PC-3 (cell line): ENCODE measurements at regions not wholly inside any gene's neighbourhood (a gene's known extent, or its start where the extent isn't known, plus 50 kb on each side); places are given as distances from the start of the nearest gene placed in this dataset.
"Not testable (repeated sequence)": the region's sequence is repeated elsewhere in the genome, so short reads cannot be mapped to it uniquely, and the experiment has no call there.

ENCODE experiments used
- ATAC-seq: fragments of 200-7000 bp; cut with Tn5 transposase; 2 replicates; pipeline ENCODE4 v1.9.1; 2020; ENCODE audit warnings: mild to moderate bottlenecking, moderate library complexity
- BruUV-seq: library from RNA; stranded (reverse); fragments of 400-500 nt; replicated peaks from 2 replicates; lab custom pipeline; 2021; lab: Mats Ljungman, UMichigan
- CTCF ChIA-PET: fragments of 300-600 bp; sonication (Branson Sonifier 250); formaldehyde crosslinking; loops from one replicate; lab custom pipeline; 2022; ENCODE audit warnings: antibody characterized with exemption; lab: Charles Lee
- POLR2A ChIA-PET: fragments of 300-600 bp; sonication (Branson Sonifier 250); formaldehyde crosslinking; loops from one replicate; lab custom pipeline; 2022; ENCODE audit warnings: antibody characterized with exemption; ENCODE audit not compliant: unreplicated experiment; lab: Charles Lee
- DNase-seq: peaks from one replicate; pipeline ENCODE4 v3.0.0-alpha.2; 2015
- H2AFZ ChIP-seq: fragments of 300-600 bp; sonication (generic); 2 replicates; pipeline ENCODE4 v1.6.0; 2016; ENCODE audit warnings: antibody characterized with exemption, low read length
- H3F3A ChIP-seq: fragments of 300-600 bp; sonication (generic); one replicate; pipeline ENCODE4 v1.6.0; 2017; ENCODE audit warnings: antibody characterized with exemption, low read length, control low read depth, mild to moderate bottlenecking; ENCODE audit not compliant: unreplicated experiment
- H3K27ac ChIP-seq: fragments of 300-600 bp; sonication (generic); 2 replicates; pipeline ENCODE4 v1.5.1; 2016; ENCODE audit warnings: mild to moderate bottlenecking, low read length
- H3K27me3 ChIP-seq: fragments of 300-600 bp; sonication (generic); 2 replicates; pipeline ENCODE4 v1.6.1; 2016; ENCODE audit warnings: low read length, mixed read lengths
- H3K36me3 ChIP-seq: fragments of 300-600 bp; sonication (generic); 2 replicates; pipeline ENCODE4 v1.6.1; 2016; ENCODE audit warnings: low read depth, mixed run types, low read length, mixed read lengths
- H3K4me1 ChIP-seq: fragments of 300-600 bp; sonication (generic); 2 replicates; pipeline ENCODE4 v1.5.1; 2016; ENCODE audit warnings: low read length; ENCODE audit not compliant: insufficient read depth
- H3K4me2 ChIP-seq: fragments of 300-600 bp; sonication (generic); 2 replicates; pipeline ENCODE4 v1.6.0; 2016; ENCODE audit warnings: low read length
- H3K4me3 ChIP-seq: fragments of 300-600 bp; sonication (generic); 2 replicates; pipeline ENCODE4 v1.5.1; 2016; ENCODE audit warnings: mild to moderate bottlenecking, low read length, mixed read lengths
- H3K79me2 ChIP-seq: fragments of 300-600 bp; sonication (generic); 2 replicates; pipeline ENCODE4 v1.6.1; 2017; ENCODE audit warnings: low read length, mixed read lengths
- H3K9ac ChIP-seq: fragments of 300-600 bp; sonication (generic); 2 replicates; pipeline ENCODE4 v1.6.0; 2016; ENCODE audit warnings: mild to moderate bottlenecking, low read length
- H3K9me2 ChIP-seq: fragments of 300-600 bp; sonication (generic); replicated peaks from 2 replicates; pipeline ENCODE4 v1.6.1; 2016; ENCODE audit warnings: mixed run types, low read length, mixed read lengths
- H3K9me3 ChIP-seq: fragments of 300-600 bp; sonication (generic); 2 replicates; pipeline ENCODE4 v1.6.1; 2016; ENCODE audit warnings: low read length, mixed read lengths
- H4K20me1 ChIP-seq: fragments of 300-600 bp; sonication (generic); 2 replicates; pipeline ENCODE4 v1.6.1; 2016; ENCODE audit warnings: low read length, mixed read lengths
- CTCF ChIP-seq: fragments of 300-600 bp; sonication (generic); conservative IDR thresholded peaks from 2 replicates; pipeline ENCODE4 v1.5.1; 2017; ENCODE audit warnings: antibody characterized with exemption, low read depth, mild to moderate bottlenecking, low read length
- EZH2 ChIP-seq: fragments of 300-600 bp; sonication (generic); IDR thresholded peaks from one replicate; pipeline ENCODE4 v1.6.1; 2017; ENCODE audit warnings: antibody characterized with exemption, mild to moderate bottlenecking, low read length; ENCODE audit not compliant: unreplicated experiment
- EZH2phosphoT487 ChIP-seq: fragments of 300-600 bp; sonication (generic); IDR thresholded peaks from 2 replicates; pipeline ENCODE4 v1.6.1; 2018; ENCODE audit warnings: mild to moderate bottlenecking, antibody characterized with exemption, low read length, borderline replicate concordance
- intact Hi-C: fragments of 100-400 bp; cut with micrococcal nuclease; formaldehyde crosslinking; loops from 2 replicates; pipeline ENCODE4 v1.9.0; 2023

DNA sequence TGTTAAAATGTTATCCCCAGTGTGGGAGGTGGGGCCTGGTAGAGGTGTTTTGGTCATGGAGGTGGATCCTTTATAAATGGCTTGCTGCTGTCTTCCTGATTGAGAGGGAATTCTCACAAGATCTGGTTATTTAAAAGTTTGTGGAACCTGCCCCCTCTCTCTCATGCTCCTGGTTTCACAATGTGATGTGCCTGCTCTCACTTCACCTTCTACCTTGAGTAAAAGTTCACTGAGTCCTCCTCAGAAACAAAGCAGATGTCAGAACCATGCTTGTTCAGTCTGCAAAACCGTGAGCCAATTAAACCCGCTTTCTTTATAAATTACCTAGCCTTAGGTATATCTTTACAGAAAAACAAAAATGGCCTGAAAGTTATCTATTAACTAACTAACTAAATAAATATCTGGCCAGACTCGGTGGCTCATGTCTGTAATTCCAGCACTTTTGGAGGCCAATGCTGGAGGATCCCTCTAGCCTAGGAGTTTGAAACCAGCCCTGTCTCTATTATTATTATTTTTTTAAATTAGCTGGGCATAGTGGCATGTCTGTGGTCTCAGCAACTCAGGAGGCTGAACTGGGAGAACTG, 1067.4 kb downstream of the CDH9 start:
- TF ChIP-seq CTCF (no peak), EZH2 (no peak), EZH2phosphoT487 (no peak)
- CTCF ChIA-PET, result no interaction called here
- intact Hi-C loops, result no loop called here
- Histone ChIP-seq H3K36me3 (no peaks in the 10 kb centered on the region), H3K4me1 (no peaks in the 10 kb centered on the region), H3K4me3 (no peak overlapping the region), H3K9me3 (no peaks in the 10 kb centered on the region), H3K27ac (no peak overlapping the region), H3F3A (no peaks in the 10 kb centered on the region), H3K9ac (no peak overlapping the region), H3K79me2 (no peaks in the 10 kb centered on the region), H3K27me3 (no peaks in the 10 kb centered on the region), H3K4me2 (no peak overlapping the region), H4K20me1 (no peaks in the 10 kb centered on the region), H2AFZ (no peak overlapping the region), H3K9me2 (no peaks in the 10 kb centered on the region)
- POLR2A ChIA-PET, result no interaction called here
- DNase-seq (no peak), ATAC-seq (no peak)
- no TSS peak for BruUV-seq

DNA sequence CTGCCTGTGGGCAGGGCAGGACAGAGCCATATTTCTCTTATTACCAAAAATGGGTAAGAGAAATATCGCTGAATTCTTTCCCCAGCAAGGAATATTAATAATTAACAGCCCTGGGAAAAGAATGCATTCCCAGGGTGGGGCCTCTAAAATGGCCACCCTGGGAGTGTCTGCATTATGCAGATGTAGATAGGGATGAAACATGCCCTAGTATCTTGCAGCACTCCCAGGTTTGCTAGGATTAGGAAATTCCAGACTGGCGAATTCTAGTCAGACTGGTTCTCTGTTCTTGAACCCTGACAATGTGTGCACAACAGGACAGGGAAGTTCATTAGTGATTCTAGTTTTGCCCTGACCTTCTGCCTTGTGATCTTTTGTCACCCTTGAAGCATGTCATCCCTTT, 1069.3 kb downstream of the CDH9 start:
- H3F3A ChIP-seq, DNase-seq, H3K4me3 ChIP-seq, H3K36me3 ChIP-seq, intact Hi-C loops, H3K9me3 ChIP-seq, H3K4me2 ChIP-seq, BruUV-seq, H3K27me3 ChIP-seq, POLR2A ChIA-PET, ATAC-seq, H3K9me2 ChIP-seq, H4K20me1 ChIP-seq, H3K9ac ChIP-seq, CTCF ChIA-PET, H3K4me1 ChIP-seq, H3K27ac ChIP-seq, H3K79me2 ChIP-seq, H2AFZ ChIP-seq: not testable (repeated sequence)

DNA sequence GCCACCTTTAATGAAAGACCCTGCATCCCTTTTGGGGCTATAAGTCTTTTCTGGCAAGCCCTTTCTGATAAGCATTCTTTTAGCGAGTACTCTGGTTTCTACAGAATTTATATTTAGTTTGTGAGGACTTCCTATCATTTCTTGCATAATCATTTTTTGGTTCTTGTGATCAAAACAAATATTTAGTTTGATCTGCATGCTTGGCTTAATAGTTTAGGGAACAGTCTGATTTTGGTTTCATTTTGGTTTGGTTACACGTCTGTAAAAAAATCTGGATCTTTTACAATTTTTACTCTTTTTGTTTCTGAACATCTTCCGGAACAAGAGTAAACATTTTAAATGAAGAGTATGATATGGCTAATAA, 1074.4 kb downstream of the CDH9 start:
- TF ChIP-seq EZH2 (no peak), CTCF (no peak), EZH2phosphoT487 (no peak)
- POLR2A ChIA-PET, result no interaction called here
- Histone ChIP-seq H3K27ac (no peak overlapping the region), H3K36me3 (no peaks in the 10 kb centered on the region), H3K4me3 (peak overlapping the region; percentile 13; the same call in 1 of the 2 replicates), H3K4me2 (peak overlapping the region; percentile 20), H3K9me2 (no peaks in the 10 kb centered on the region), H3K9ac (no peak overlapping the region), H3K27me3 (no peaks in the 10 kb centered on the region), H3K9me3 (no peaks in the 10 kb centered on the region), H3F3A (no peaks in the 10 kb centered on the region), H3K4me1 (no peaks in the 10 kb centered on the region), H4K20me1 (no peaks in the 10 kb centered on the region), H3K79me2 (no peaks in the 10 kb centered on the region), H2AFZ (peak overlapping the region; percentile 57; the same call in 1 of the 2 replicates)
- CTCF ChIA-PET, result no interaction called here
- intact Hi-C loops, result no loop called here
- no peak for DNase-seq
- no peak for ATAC-seq
- no TSS peak for BruUV-seq
